Tibial artery (tissue), 4 donors: ENCODE measurements at regions not wholly inside any gene's neighbourhood (a gene's known extent, or its start where the extent isn't known, plus 50 kb on each side); places are given as distances from the start of the nearest gene placed in this dataset.

ENCODE experiments used
- DNase-seq, 2 donors: peaks; one replicate each; pipeline ENCODE4 v3.0.0-alpha.2; 2019
- H3K27ac ChIP-seq, 2 donors: fragments of 200-600 bp; sonication (generic) in 1 of 2; 1 replicate in 1 of 2; 2 replicates in 1 of 2; pipeline ENCODE4 v1.5.1; 2018 to 2019; ENCODE audit warnings: mild to moderate bottlenecking in 1 of 2
- H3K27me3 ChIP-seq, 2 donors: fragments of 200-600 bp; sonication (generic) in 1 of 2; one replicate each; pipeline versions ENCODE4 v1.5.1 to v1.6.0; 2016 to 2019
- H3K36me3 ChIP-seq, 3 donors: fragments of 200-600 bp; sonication (generic) in 2 of 3; one replicate each; pipeline ENCODE4 v1.5.1; 2016 to 2019; ENCODE audit warnings: mild to moderate bottlenecking in 2 of 3
- H3K4me1 ChIP-seq, 4 donors: fragments of 200-600 bp; sonication (generic) in 2 of 4; 1 replicate in 3 of 4; 2 replicates in 1 of 4; pipeline ENCODE4 v1.5.1; 2016 to 2019
- H3K4me3 ChIP-seq, 2 donors: fragments of 200-600 bp; sonication (generic) in 1 of 2; 1 replicate in 1 of 2; 2 replicates in 1 of 2; pipeline ENCODE4 v1.5.1; 2018 to 2019; ENCODE audit warnings: mild to moderate bottlenecking in 2 of 2
- H3K9me3 ChIP-seq, 3 donors: fragments of 200-600 bp; sonication (generic) in 1 of 3; one replicate each; pipeline ENCODE4 v1.5.1; 2016 to 2019
- CTCF ChIP-seq, 2 experiments: fragments of 200-600 bp in 1 of 2; fragments of 450-650 bp in 1 of 2; IDR thresholded peaks; one replicate each; pipeline ENCODE4 v1.5.1; 2017 to 2019; ENCODE audit warnings: antibody characterized with exemption in 2 of 2, mild to moderate bottlenecking in 1 of 2, moderate library complexity in 1 of 2
- intact Hi-C: fragments of 100-400 bp; cut with DNase I; formaldehyde crosslinking; loops from one replicate; pipeline ENCODE4 v1.15.0; 2023; ENCODE audit warnings: low total_unique reads

GRCh38 chr9:27726244-27727081 is 153.2 kb upstream of the C9orf72 start:
- TF ChIP-seq CTCF (IDR thresholded peaks at IDR 0.05) = peak; percentile 46 to 58
- H3K4me3 ChIP-seq = no peak overlapping the region
- no peaks in the 10 kb centered on the region for H3K27me3 ChIP-seq
- no peaks in the 10 kb centered on the region for H3K4me1 ChIP-seq
- H3K9me3 ChIP-seq = no peaks in the 10 kb centered on the region
- H3K27ac ChIP-seq = no peak overlapping the region
- intact Hi-C loops = no loop called here
- H3K36me3 ChIP-seq = no peaks in the 10 kb centered on the region
- DNase-seq = peak in 1 of 2 donors; percentile 24

- no peak overlapping the region for H3K4me3 ChIP-seq
- DNase-seq = no peak
- no peaks in the 10 kb centered on the region for H3K36me3 ChIP-seq
- H3K4me1 ChIP-seq = no peaks in the 10 kb centered on the region
- no peak for TF ChIP-seq CTCF (IDR thresholded peaks at IDR 0.05)
- no peaks in the 10 kb centered on the region for H3K27me3 ChIP-seq
- no peaks in the 10 kb centered on the region for H3K9me3 ChIP-seq
- no peak overlapping the region for H3K27ac ChIP-seq
- intact Hi-C loops = no loop called here
Observed at GRCh38 chr9:27732494-27732893, 159.2 kb upstream of the C9orf72 start.

GRCh38 chr9:27743490-27743889 is 170.2 kb upstream of the C9orf72 start:
- no peaks in the 10 kb centered on the region for H3K4me1 ChIP-seq
- no peak for DNase-seq
- no peak for TF ChIP-seq CTCF (IDR thresholded peaks at IDR 0.05)
- H3K27ac ChIP-seq = no peak overlapping the region
- intact Hi-C loops = loop anchor here (10.0 kb wide), 1 partner anchor 61 kb away; no protein-coding TSS in a partner anchor
- no peaks in the 10 kb centered on the region for H3K36me3 ChIP-seq
- no peaks in the 10 kb centered on the region for H3K27me3 ChIP-seq
- no peaks in the 10 kb centered on the region for H3K9me3 ChIP-seq
- H3K4me3 ChIP-seq = no peak overlapping the region

- H3K36me3 ChIP-seq = no peaks in the 10 kb centered on the region
- DNase-seq = no peak
- no peak overlapping the region for H3K27ac ChIP-seq
- H3K4me1 ChIP-seq = no peaks in the 10 kb centered on the region
- intact Hi-C loops = loop anchor here (10.0 kb wide), 1 partner anchor 57 kb away; no protein-coding TSS in a partner anchor
- no peaks in the 10 kb centered on the region for H3K27me3 ChIP-seq
- H3K9me3 ChIP-seq = no peaks in the 10 kb centered on the region
- TF ChIP-seq CTCF (IDR thresholded peaks at IDR 0.05) = no peak
- H3K4me3 ChIP-seq = no peak overlapping the region
Observed at GRCh38 chr9:27747450-27747849, 174.2 kb upstream of the C9orf72 start.

- TF ChIP-seq CTCF (IDR thresholded peaks at IDR 0.05) = no peak
- DNase-seq = no peak
- intact Hi-C loops = loop anchor here (10.0 kb wide), 1 partner anchor 55 kb away; no protein-coding TSS in a partner anchor
- no peak overlapping the region for H3K4me3 ChIP-seq
- H3K36me3 ChIP-seq = no peaks in the 10 kb centered on the region
- H3K27ac ChIP-seq = no peak overlapping the region
- no peaks in the 10 kb centered on the region for H3K4me1 ChIP-seq
- no peaks in the 10 kb centered on the region for H3K27me3 ChIP-seq
- H3K9me3 ChIP-seq = no peaks in the 10 kb centered on the region
Observed at GRCh38 chr9:27749838-27750237, 176.6 kb upstream of the C9orf72 start.
